GM18868 (cell line): ENCODE measurements at regions not wholly inside any gene's neighbourhood (a gene's known extent, or its start where the extent isn't known, plus 50 kb on each side); places are given as distances from the start of the nearest gene placed in this dataset.
"Not testable (repeated sequence)": the region's sequence is repeated elsewhere in the genome, so short reads cannot be mapped to it uniquely, and the experiment has no call there.

Experiments
- ATAC-seq: cut with Tn5 transposase; IDR thresholded peaks from one replicate; pipeline ENCODE4 v1.9.1; 2021; ENCODE audit warnings: mild to moderate bottlenecking, moderate library complexity; ENCODE audit not compliant: unreplicated experiment

GRCh38 chr3:74978684-74979083 is 364.2 kb upstream of the CNTN3 start:
- no peak for ATAC-seq

DNA sequence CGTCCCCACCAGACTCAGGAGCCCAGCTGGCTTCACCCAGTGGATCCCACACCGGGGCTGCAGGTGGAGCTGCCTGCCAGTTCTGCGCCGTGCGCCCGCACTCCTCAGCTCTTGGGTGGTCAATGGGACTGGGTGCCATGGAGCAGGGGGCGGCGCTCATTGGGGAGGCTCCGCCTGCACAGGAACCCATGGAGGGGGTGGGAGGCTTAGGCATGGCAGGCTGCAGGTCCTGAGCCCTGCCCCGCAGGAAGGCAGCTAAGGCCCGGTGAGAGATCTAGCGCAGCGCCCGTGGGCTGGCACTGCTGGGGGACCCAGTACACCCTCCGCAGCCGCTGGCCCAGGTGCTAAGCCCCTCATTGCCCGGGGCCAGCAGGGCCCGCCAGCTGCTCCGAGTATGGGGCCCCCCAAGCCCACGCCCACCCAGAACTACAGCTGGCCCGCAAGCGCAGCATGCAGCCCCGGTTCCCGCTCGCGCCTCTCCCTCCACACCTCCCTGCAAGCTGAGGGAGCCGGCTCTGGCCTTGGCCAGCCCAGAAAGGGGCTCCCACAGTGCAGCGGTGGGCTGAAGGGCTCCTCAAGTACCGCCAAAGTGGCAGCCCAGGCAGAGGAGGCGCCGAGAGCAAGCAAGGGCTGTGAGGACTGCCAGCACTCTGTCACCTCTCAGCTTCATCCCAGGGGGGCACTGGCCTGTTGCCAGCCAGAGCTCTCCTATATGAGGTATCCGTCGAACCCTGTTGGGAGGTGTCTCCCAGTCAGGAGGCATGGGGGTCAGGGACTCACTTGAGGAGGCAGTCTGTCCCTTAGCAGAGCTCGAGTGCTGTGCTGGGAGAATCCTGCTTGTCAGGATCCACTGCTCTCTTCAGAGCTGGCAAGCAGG is 370.8 kb upstream of the CNTN3 start:
- not testable (repeated sequence) for ATAC-seq

- ATAC-seq = no peak
Observed at GRCh38 chr3:74988095-74988494, 373.6 kb upstream of the CNTN3 start.

DNA sequence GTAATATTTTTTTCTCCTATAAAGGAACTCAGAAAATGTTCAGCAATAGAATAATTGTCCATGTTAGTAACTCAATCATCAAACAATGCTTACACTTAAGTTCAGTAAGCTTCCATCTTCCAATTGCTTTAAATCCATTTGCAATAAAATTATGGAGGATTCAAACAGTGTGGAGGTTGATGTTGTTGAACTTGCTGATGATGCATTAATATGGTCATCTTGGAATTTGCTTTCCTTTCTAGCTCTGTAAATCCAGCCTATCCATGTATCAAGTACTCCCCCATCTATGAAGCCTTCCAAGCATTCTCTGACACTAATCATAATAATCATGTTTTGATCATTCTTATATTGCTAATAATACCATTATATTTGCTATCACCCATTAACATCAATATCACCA is 378.4 kb upstream of the CNTN3 start:
- no peak for ATAC-seq

GRCh38 chr3:75001330-75001729 is 386.9 kb upstream of the CNTN3 start:
- ATAC-seq = no peak

GRCh38 chr3:75012791-75013331 is 398.4 kb upstream of the CNTN3 start:
- ATAC-seq = no peak

DNA sequence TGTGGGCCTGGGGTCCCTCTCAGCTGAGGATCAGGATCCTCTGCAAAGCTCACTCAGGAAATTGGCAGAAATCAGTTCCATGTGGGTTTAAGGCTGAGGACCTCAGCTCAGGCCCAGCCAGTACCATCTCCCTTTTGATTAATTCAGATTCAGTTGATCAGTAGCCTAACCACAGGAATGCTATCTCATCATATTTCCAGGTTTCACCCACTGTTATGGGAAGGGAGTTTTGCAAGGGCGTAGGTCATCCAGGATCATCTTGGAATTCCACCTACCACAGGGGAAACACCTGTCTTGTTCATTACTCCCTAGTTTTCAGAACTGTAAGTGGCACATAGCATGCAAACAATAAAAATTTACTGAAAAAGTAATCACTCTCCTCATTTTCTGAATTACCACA is 399.5 kb upstream of the CNTN3 start:
- ATAC-seq = no peak

GRCh38 chr3:75015280-75015679 is 400.8 kb upstream of the CNTN3 start:
- ATAC-seq = peak; percentile 63

- no peak for ATAC-seq
Observed at GRCh38 chr3:75035146-75035545, 420.7 kb upstream of the CNTN3 start.

DNA sequence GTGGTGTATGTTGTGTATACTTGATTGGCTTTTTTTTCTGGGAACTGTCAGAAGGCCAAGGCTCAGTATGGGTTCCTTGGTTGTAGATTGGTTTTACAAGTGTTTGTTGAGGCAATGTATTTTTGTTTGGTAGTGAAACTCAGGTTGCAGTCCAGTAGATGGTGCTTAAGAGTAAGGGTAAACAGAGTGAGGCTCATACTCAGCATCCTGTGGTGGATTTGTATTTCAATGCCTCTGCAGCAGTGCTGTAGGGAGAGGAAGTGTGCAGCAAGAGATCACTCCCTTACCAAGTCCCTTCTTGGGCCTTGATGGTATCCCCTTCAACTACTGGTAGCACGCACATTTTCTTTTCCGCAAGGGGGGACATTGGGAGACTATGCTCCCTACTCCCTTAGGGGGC is 428.5 kb upstream of the CNTN3 start:
- no peak for ATAC-seq

GRCh38 chr3:75048650-75049049 is 434.2 kb upstream of the CNTN3 start:
- ATAC-seq = no peak

GRCh38 chr3:75049533-75049932 is 435.1 kb upstream of the CNTN3 start:
- ATAC-seq = no peak

GRCh38 chr3:75059120-75059519 is 444.7 kb upstream of the CNTN3 start:
- no peak for ATAC-seq

DNA sequence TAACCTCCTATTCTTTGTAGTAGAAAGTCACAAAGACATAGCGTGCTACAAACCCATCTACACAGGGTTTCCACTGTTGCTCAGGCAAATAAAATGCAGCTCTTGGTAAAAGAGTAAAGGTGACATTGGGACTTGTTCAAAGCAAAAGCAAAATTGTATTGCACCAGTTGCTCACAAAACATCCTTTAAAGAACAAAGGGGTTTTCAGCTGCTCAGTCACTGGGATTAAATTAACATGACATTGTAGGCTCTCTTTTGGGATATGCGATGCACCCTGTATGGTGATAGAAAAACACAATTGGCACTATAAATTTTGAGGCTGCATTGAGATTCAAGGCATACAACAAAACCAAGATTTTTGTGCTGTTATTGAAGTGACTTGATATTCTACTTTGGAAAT is 447.3 kb upstream of the CNTN3 start:
- ATAC-seq = no peak

DNA sequence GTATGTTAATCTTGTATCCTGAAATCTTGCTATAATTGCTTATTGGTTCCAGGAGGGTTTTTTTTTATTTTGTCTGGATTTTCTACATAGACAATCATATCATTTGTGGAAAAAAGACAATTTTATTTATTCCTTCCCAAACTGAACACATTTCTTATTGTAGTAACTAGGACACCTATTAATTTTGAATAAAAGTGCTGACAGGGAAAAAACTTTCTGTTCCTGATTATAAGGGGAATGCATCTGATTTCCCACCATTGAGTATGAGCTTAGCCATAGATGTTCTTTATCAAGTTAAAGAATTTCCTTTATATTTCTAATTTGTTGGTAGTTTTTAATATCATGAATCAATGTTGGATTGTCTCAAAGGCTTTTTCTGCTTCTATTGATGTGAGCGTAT is 460.7 kb upstream of the CNTN3 start:
- ATAC-seq = no peak

DNA sequence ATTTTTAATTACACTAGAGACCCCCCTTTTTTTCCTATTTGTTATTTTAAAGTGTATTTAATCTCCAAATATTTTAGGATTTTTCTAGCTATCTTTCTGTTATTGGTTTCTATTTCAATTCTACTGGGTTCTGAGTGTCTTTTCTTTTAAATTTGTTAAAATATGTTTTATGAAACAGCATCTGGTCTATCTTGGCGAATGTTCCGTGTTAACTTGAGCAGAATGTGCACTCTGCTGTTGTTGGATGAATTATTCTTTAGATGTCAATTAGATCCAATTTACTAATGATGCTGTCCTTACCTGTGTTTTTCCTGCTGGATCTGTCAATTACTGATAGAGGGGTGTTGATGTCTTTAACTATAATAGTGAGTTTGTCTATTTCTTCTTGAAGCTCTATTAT is 462.0 kb upstream of the CNTN3 start:
- ATAC-seq = no peak

- ATAC-seq = no peak
Observed at GRCh38 chr3:75078290-75078689, 463.8 kb upstream of the CNTN3 start.

DNA sequence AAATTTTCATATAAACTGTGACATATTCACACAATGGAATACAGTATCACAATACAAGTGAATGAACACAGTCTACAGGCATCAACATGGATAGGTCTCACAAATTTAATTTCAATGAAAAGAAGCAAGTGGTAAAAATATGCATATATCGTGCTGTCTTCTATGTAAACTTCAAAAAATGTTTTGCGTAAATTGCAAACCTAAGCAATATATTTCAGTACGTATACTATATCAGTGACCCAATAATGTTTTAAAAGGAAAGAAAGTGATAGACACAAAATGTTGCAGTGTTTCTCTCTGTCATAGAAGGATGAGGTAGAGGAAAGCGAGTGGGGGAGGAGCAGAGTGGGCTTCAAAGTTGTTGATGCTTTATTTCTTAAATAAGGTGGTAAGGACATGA is 468.4 kb upstream of the CNTN3 start:
- ATAC-seq = no peak

- ATAC-seq = no peak
Observed at GRCh38 chr3:75089841-75090240, 475.4 kb upstream of the CNTN3 start.

- ATAC-seq = no peak
Observed at GRCh38 chr3:75101329-75102147, 487.1 kb upstream of the CNTN3 start.

DNA sequence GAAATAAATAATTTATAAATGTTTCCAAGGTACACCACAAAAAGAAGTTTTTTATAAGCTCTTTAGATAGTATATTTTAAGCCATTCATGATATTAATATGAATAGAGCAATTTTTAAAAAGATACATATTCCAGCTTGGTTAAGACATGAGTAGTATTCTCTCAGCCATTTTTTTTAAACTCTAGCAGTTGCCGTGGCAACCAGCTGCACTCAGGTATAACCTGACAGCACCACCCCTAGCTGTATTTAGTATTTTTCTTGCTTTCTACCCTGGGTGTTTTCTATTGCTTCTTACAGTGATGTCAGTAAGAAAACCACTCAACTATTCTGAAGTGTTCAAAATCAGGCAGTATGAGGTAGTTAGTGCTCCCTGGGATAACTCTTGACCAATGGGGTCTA is 496.3 kb upstream of the CNTN3 start:
- ATAC-seq = no peak

GRCh38 chr3:75115695-75116094 is 501.2 kb upstream of the CNTN3 start:
- no peak for ATAC-seq
